Thoracic aorta (tissue), 2 donors: ENCODE measurements at regions not wholly inside any gene's neighbourhood (a gene's known extent, or its start where the extent isn't known, plus 50 kb on each side); places are given as distances from the start of the nearest gene placed in this dataset.
"Not testable (repeated sequence)": the region's sequence is repeated elsewhere in the genome, so short reads cannot be mapped to it uniquely, and the experiment has no call there.

Source experiments
- ATAC-seq: fragments of 150-250 bp; one replicate; pipeline ENCODE4 v1.8.0; 2017; ENCODE audit warnings: low read depth; ENCODE audit not compliant: insufficient number of reproducible peaks, low FRiP score
- DNase-seq: peaks from one replicate; pipeline ENCODE4 v3.0.0-alpha.2; 2020; ENCODE audit warnings: low spot score
- H3K27ac ChIP-seq, 2 donors: fragments of 200-600 bp; sonication (generic); 1 replicate in 1 of 2; 2 replicates in 1 of 2; pipeline ENCODE4 v1.5.1; 2016; ENCODE audit warnings: mild to moderate bottlenecking in 2 of 2, moderate library complexity in 2 of 2
- H3K27me3 ChIP-seq: fragments of 200-600 bp; sonication (generic); replicated peaks from 2 replicates; pipeline ENCODE4 v1.6.0; 2016; ENCODE audit warnings: mild to moderate bottlenecking; ENCODE audit not compliant: insufficient read depth
- H3K36me3 ChIP-seq: fragments of 200-600 bp; sonication (generic); one replicate; pipeline ENCODE4 v1.5.1; 2016
- H3K4me1 ChIP-seq, 2 donors: fragments of 200-600 bp; sonication (generic); 1 replicate in 1 of 2; 2 replicates in 1 of 2; pipeline versions ENCODE4 v1.5.1 to v1.6.0; 2016; ENCODE audit warnings: low read depth in 2 of 2, mild to moderate bottlenecking in 1 of 2; ENCODE audit not compliant: control insufficient read depth in 1 of 2
- H3K4me3 ChIP-seq: fragments of 200-600 bp; sonication (generic); 2 replicates; pipeline ENCODE4 v1.5.1; 2016; ENCODE audit warnings: mild to moderate bottlenecking
- H3K9me3 ChIP-seq: fragments of 200-600 bp; sonication (generic); 2 replicates; pipeline ENCODE4 v1.5.1; 2016
- TF ChIP-seq, protein P1 (sequence below): fragments of 200-600 bp; sonication (generic); IDR thresholded peaks from one replicate; pipeline ENCODE4 v1.5.1; 2019; ENCODE audit warnings: antibody characterized with exemption

DNA sequence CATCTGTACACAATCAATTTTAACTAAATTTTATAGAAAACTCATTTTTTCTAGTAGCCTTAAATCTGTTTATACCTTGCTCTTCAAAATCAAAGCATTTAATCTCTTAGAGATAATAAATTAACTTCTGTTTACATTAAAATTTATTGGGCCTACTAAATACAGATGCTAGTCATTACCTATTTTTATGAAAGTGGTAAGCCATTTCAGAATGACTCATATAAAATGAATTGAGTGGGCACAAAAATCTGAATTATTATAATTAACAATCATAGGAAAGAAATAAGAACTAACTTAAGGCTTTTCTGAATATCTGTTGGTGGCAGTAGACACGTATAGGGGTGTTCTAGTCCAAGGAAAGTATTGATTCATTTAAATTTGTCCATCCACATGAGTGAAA is 157.9 kb downstream of the KCNJ2 start:
- DNase-seq: no peak
- Histone ChIP-seq H3K27me3 (no peaks in the 10 kb centered on the region), H3K36me3 (no peaks in the 10 kb centered on the region), H3K4me1 (no peaks in the 10 kb centered on the region), H3K9me3 (no peaks in the 10 kb centered on the region), H3K27ac (no peak overlapping the region), H3K4me3 (no peak overlapping the region)
- TF ChIP-seq, protein P1, sequence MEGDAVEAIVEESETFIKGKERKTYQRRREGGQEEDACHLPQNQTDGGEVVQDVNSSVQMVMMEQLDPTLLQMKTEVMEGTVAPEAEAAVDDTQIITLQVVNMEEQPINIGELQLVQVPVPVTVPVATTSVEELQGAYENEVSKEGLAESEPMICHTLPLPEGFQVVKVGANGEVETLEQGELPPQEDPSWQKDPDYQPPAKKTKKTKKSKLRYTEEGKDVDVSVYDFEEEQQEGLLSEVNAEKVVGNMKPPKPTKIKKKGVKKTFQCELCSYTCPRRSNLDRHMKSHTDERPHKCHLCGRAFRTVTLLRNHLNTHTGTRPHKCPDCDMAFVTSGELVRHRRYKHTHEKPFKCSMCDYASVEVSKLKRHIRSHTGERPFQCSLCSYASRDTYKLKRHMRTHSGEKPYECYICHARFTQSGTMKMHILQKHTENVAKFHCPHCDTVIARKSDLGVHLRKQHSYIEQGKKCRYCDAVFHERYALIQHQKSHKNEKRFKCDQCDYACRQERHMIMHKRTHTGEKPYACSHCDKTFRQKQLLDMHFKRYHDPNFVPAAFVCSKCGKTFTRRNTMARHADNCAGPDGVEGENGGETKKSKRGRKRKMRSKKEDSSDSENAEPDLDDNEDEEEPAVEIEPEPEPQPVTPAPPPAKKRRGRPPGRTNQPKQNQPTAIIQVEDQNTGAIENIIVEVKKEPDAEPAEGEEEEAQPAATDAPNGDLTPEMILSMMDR: no peak
- ATAC-seq: no peak

DNA sequence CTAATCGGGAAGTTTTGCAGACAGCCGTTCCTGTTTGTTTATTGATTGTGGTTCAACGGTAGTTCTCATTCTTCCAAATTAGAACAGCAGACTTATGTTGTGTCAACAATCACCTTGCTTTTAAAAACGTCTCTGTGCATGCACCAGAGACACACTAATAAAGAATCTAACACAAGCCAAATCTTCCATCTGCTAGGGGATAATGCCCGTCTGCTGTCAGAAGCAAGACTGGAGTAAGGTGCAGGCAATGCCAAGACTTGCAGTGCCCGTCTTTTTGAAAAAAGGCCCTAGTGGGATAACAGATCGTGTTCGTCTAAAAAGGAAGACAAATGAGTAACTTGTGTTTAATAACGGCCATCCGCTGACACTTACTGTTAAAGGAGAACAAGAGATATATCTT is 158.4 kb downstream of the KCNJ2 start:
- no peaks in the 10 kb centered on the region for H3K9me3 ChIP-seq
- no peaks in the 10 kb centered on the region for H3K4me1 ChIP-seq
- no peak for ATAC-seq
- H3K4me3 ChIP-seq: no peak overlapping the region
- TF ChIP-seq, protein P1: no peak
- no peaks in the 10 kb centered on the region for H3K36me3 ChIP-seq
- DNase-seq: no peak
- H3K27me3 ChIP-seq: no peaks in the 10 kb centered on the region
- no peak overlapping the region for H3K27ac ChIP-seq

DNA sequence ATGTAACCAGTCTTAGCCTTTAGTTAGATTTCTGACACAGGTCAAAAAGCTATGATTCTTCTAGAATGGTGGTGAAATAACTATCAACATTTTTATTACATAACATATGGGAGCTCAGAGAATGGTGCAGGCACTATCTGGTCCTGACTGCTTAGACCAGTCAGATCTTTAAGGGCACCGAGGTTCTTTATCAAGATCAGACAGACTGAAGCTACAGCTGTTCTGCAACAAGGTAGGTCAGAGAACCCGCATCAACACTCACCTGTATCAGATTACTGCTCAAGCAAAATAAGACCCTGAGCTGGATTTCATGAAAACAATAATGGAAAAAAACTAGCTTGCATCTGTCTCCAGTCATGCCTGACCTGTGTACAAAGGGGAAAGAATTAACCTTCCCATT is 160.4 kb downstream of the KCNJ2 start:
- Histone ChIP-seq H3K9me3 (no peaks in the 10 kb centered on the region), H3K27ac (no peak overlapping the region), H3K36me3 (no peaks in the 10 kb centered on the region), H3K4me3 (no peak overlapping the region), H3K4me1 (no peaks in the 10 kb centered on the region), H3K27me3 (no peaks in the 10 kb centered on the region)
- TF ChIP-seq, protein P1: no peak
- ATAC-seq (no peak), DNase-seq (no peak)

DNA sequence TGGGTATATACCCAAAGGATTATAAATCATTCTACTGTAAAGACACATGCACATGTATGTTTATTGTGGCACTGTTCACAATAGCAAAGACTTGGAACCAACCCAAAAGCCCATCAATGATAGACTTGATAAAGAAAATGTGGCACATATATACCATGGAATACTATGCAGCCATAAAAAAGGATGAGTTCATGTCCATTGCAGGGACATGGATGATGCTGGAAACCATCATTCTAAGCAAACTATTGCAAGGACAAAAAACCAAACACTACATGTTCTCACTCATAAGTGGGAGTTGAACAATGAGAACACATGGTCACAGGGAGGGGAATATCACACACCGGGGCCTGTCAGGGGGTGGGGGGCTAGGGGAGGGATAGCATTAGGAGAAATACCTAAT is 161.7 kb downstream of the KCNJ2 start:
- not testable (repeated sequence) for H3K27me3 ChIP-seq, H3K4me1 ChIP-seq, H3K36me3 ChIP-seq, H3K9me3 ChIP-seq, DNase-seq, ATAC-seq, H3K27ac ChIP-seq, H3K4me3 ChIP-seq

DNA sequence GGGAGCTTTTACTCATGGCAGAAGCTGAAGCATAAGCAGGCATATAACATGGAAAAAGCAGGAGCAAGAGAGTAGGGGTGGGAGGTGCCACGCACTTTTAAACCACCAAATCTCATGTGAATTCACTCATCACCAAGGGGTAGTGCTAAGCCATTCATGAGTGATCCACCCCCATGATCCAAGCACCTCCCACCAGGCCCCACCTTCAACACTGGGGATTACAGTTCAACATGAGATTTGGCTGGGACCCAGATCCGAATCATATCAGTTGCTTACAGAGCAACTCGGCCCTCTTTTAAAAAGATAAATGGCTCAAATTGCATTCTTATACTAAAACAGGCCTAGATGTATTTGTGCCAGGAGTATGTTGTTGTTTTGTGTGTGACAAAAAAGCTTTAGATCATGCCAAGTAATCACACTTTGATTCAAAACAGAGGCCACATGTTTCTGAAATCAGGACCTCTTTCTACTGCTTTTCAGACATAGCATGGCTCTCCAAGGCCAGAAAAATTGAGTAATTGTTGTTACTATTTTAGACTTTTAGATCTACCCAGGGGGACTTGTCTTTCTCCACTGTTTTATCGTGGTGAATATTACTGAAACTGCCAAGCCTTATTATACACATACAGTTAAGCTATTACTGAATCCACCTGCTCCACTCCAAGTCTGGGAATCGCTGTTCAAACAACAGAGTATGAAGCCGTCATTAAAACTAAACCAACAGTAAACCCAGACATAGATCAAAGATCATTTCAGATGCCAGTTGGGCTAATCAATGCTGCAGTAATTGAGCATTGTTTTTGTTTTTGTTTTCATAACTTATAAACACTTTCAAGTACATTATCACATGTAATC is 163.3 kb downstream of the KCNJ2 start:
- Histone ChIP-seq H3K4me3 (no peak overlapping the region), H3K27ac (no peak overlapping the region), H3K4me1 (no peaks in the 10 kb centered on the region), H3K27me3 (no peaks in the 10 kb centered on the region), H3K9me3 (no peaks in the 10 kb centered on the region), H3K36me3 (no peaks in the 10 kb centered on the region)
- no peak for ATAC-seq
- DNase-seq: no peak
- TF ChIP-seq, protein P1: no peak

DNA sequence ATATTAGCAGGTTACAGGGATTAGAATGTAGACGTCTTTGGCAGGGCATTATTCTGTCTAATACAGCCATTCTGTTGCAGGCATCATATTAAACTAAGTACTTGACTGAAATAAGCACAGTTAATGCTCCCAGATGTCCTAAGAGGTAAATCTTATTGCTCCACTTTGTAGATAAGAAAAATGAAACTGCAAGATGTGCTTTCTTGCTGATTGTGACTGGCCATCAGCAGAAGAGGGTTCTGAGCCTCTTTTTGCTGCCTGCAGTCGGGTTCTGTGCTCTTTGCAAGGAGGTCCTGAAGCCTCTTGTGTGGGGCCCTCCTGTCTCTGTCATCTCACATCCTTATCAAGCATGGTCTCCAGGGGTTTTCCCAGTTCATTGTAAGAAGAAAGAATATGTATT is 167.1 kb downstream of the KCNJ2 start:
- DNase-seq: no peak
- Histone ChIP-seq H3K4me1 (no peaks in the 10 kb centered on the region), H3K36me3 (no peaks in the 10 kb centered on the region), H3K27ac (no peak overlapping the region), H3K4me3 (no peak overlapping the region), H3K9me3 (no peaks in the 10 kb centered on the region), H3K27me3 (no peaks in the 10 kb centered on the region)
- TF ChIP-seq, protein P1: no peak
- no peak for ATAC-seq
